HG03442 (cell line): ENCODE measurements at regions not wholly inside any gene's neighbourhood (a gene's known extent, or its start where the extent isn't known, plus 50 kb on each side); places are given as distances from the start of the nearest gene placed in this dataset.

Source experiments
- ATAC-seq: cut with Tn5 transposase; IDR thresholded peaks from one replicate; pipeline ENCODE4 v1.9.1; 2021; ENCODE audit warnings: mild to moderate bottlenecking, moderate library complexity; ENCODE audit not compliant: unreplicated experiment

GRCh38 chr10:6888434-6888833, 308.4 kb upstream of the PRKCQ start:
- ATAC-seq, result no peak

DNA sequence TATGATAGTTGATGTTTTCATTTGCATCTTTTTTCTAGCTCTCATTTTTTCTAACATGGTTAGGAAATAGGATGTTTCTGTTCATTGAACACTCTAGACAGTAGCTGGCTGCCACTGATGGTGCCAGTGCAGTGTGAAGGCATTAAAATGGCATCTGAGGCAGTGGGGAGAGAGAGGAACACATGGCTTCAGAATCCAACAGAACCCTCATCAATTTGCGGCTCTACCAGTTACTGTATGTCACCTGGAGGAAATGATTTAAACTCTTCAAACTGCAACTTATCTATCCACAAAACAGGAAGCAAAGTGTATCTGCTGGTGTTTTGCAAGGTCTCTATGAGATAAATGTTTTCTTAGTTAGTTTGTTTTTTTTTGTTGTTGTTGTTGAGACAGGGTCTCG, 305.2 kb upstream of the PRKCQ start:
- ATAC-seq, result no peak

DNA sequence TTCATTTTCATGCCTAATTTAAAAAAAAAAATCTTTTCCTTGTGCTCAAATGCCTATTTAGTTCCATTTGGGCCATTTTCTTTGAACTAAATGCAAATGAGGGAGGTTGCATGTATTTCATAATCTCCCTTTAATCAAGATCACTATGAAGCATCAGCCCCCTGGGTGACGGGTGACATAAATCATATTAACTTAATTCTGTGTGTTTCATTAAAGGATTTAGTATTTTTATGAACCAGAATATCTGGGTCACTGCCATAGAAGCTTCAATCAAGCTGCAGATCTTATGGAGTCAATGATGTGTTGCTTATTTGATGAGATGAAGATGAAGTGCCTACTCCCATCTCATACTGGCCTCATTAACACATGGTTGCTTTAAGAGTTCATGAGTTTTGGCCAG, 301.9 kb upstream of the PRKCQ start:
- no peak for ATAC-seq

- no peak for ATAC-seq
These were observed 297.8 kb upstream of the PRKCQ start for GRCh38 chr10:6877722-6878392.

DNA sequence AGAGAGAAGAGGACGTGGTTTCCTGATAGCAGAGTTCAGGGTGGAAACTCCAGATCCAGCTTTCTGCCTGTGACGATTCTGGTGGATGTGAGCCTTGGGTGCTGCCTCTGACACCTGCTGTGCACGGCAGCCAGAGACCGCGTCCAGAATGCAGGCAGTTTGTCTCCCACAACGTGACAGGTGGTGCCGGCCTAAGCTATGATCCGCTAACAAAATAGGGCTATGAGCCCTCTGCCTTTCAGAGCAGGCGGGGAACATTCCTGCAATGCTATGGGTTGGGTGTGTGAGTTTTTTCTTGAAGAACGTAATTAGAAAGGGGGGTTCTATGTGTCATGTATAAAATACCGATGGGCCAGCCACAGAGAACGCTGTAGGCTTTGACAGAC, 297.3 kb upstream of the PRKCQ start:
- ATAC-seq, result no peak

- no peak for ATAC-seq
These were observed 295.3 kb upstream of the PRKCQ start for GRCh38 chr10:6875269-6875865.

DNA sequence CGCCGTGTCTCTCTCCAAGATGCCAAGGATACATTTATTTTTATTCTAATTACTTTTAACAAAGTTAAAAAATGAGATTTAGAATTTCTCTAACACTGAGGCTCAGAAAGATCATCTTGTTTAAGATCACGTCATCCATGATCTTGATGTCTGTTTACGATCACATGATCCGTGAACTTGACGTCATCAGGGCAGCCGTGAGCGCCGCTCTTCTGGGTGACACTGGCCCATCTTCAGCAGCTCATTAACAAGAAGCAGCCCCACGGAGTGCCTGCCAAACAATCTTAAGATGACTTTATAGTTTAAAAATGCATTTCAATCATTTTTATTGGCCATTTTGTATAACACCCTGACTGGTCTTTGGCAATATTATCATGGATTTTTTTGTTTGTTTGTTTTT, 291.1 kb upstream of the PRKCQ start:
- no peak for ATAC-seq

GRCh38 chr10:6868036-6868725, 288.1 kb upstream of the PRKCQ start:
- ATAC-seq, result no peak

- no peak for ATAC-seq
These were observed 286.7 kb upstream of the PRKCQ start for GRCh38 chr10:6866757-6867156.

DNA sequence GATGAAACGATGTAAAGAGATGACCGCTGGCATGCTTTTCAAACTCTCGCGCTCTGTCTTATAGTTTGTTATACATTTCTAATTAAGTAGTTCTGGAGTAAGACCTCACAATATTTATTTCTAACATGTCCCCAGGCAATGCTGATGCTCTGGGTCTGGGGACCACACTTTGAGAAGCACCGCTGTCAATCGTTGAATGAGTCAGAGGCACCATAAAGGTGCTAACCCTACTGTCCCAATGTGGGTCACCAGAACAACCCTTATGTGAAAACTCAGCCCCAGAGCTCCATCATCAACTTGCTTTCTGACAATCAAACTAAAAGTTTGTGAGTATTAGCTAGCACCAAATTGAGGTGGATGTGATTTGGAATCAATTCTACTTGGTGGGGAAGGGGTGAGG, 284.1 kb upstream of the PRKCQ start:
- no peak for ATAC-seq

DNA sequence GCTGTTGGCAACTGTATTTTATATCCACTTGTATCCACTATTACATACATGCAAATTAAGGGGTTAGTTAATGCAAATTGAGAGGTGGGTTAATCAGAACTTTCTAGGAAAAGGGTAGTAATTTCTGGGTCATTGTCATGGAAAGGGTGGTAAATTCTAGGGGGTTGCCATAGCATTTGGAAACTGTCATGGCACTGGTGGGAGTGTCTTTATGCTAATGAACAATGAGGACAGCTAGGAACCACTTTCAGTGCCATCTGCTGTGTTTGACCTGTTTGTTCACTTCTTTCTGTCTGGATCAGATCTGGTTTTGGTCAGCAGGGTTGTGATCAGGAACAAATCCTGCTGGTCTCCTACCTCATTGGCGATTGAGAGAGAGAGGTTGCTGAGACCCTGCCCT, 283.3 kb upstream of the PRKCQ start:
- ATAC-seq, result no peak

DNA sequence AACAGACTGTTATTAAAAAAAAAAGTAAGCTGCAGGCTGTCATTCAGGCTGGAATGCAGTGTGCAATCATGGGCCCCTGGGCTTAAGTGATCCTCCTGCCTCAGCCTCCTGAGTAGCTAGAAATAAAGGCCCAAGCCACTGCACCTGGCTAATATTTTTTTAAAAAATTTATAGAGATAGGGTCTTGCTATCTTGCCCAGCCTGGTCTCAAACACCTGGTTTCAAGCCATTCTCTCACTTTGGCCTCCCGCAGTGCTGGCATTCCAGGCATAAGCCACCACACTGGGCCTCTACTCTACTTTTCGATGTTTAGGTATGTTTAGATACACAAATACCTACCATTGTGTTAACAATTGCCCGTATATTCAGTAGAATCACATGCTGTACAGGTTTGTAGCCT, 270.4 kb upstream of the PRKCQ start:
- no peak for ATAC-seq

DNA sequence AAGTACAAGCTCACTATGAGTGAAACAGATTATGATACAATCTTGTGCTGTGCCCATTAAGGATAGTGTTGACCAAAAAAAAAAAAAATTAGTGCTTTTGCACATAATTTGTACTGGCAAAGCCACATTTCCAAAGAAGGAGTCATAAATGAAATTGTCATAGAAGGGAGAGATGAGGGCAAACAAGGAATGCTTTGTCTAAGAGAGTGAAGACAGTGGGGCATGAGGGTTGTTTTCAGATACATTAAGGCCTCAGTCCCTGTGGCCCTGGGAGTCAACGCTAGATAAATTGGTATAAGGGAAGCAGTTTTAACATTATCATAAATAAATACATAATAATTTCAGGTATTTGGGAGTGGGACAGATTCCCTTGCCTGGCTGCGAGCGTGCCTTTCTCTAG, 267.5 kb upstream of the PRKCQ start:
- no peak for ATAC-seq

GRCh38 chr10:6843894-6844650, 264.0 kb upstream of the PRKCQ start:
- no peak for ATAC-seq

DNA sequence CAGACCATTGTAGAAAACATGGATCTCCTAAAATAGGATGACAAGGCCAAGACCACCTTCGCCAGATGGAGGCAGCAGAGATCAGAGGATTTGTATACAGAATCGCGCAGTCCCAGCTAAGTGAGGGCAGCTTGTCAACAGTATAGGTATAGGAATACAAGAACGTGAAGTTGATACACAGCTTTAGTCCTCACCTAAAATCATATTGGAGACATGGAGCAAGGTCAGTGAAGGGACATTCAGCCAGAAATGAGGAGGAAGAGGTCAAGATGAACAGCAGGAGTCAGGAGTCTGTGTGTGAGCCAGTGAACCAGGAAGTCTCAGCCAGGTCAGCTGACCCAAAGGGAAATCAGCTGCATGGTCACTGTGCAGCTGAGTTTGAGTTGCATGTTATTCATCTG, 263.4 kb upstream of the PRKCQ start:
- ATAC-seq, result no peak

DNA sequence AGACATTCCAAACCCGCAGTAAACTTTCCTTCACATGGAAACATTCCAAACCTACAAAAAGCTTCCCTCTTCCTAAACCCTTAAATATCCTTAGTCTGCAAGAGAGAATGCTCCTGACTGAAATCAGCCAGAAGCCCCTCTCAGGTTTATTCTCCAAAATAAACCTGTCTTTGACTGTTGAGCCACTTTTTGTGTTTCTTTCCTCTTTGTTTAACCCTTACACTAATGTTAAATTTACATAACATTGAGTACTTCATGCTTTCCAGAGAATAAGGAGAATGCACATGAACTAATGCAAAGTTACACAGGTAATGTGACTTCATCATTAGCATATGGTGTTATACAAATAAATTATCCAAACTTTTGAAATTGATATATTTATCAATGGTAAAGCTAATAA, 262.6 kb upstream of the PRKCQ start:
- ATAC-seq, result no peak

DNA sequence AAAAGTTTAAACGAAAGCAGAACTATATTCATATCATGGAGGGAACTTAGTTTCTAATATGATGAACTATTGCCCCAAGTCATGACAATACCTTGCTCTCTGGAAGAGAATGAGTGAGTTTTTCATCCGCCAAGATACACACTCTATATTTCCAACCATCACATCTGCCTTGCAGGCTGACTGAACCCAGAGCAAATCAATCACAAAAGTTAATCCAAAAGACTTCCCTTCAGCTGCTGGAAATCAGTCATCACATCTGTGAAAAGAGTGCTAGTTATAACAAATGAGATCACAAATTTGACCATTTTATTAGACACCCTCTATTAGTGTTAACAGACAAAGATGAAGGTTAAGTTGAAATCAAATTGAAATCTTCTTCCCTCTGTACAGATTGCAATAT, 261.7 kb upstream of the PRKCQ start:
- ATAC-seq, result no peak

GRCh38 chr10:6840766-6841165, 260.7 kb upstream of the PRKCQ start:
- ATAC-seq, result no peak

DNA sequence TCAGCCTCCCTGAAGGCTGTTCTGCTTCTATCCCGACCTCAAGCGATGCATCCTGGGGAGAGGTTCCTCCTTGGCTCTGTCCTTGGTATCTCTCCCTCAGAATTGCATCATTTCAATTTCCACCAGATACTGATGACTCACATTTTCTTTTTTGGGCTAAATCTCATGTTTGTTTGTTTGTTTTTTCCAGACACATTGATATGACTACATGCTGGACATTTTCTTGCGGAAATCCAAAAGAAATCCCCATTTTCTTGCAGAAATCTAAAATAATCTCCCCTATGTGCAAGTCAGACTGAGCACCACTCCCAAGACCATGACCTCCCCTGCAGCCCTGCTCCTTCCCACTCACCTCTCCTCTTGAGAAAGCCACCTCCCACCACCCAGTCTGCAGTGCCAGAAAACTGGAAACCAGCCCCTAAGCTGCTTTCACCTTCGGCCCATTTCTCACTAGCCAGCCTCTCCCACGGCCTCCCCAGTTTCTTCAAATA, 260.2 kb upstream of the PRKCQ start:
- ATAC-seq, result no peak

DNA sequence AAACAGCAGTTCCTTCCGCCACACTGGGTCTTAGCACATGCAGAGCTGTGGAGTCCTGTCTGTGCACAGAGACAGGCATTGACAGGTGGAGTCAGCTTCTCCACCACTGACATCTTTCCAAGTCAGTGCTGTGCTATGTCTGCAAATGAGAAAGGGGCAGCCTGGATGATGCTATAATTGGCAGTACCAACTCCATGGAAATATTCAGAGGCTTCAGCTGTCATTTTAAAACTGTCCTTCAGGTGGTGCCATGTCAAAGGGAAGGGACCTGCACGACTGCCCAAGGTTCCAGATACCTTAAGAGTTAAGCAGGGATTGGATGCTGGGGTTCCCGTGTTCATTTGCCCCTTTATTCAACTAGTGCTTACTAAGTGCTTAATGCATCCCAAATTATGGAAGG, 258.0 kb upstream of the PRKCQ start:
- ATAC-seq, result no peak

DNA sequence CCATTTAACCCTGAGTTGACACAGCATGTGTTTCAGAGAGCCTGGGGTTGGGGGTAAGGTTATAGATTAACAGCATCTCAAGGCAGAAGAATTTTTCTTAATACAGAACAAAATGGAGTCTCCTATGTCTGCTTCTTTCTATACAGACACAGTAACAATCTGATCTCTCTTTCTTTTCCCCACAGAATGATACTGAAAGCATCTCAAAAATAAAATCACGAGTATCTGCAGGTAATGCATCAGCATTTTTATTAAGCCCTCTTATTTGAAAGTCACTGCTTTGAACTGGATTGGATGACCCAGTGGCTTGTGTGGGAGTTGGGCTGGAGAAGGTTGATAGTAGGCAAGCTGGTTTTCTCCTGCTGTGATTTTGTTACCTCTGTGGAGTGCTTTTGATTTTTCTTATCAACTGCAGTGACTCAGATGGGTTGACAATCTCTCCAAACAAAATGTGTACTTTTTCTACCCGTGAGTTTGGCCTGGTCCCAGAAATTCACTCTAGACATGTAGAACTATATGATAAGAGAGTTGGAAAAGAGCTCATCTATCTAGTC, 253.5 kb upstream of the PRKCQ start:
- ATAC-seq, result no peak
